Stimulated activated CD4-positive, alpha-beta T cell treated with anti-CD3 and anti-CD28 coated beads, Interleukin-2, amount 100 ng/mL, for 24 hours (primary cell): ENCODE measurements at regions not wholly inside any gene's neighbourhood (a gene's known extent, or its start where the extent isn't known, plus 50 kb on each side); places are given as distances from the start of the nearest gene placed in this dataset.

Experiments
- DNase-seq, 2 donors: peaks; one replicate each; pipeline ENCODE4 v3.0.0-alpha.2; 2020

DNA sequence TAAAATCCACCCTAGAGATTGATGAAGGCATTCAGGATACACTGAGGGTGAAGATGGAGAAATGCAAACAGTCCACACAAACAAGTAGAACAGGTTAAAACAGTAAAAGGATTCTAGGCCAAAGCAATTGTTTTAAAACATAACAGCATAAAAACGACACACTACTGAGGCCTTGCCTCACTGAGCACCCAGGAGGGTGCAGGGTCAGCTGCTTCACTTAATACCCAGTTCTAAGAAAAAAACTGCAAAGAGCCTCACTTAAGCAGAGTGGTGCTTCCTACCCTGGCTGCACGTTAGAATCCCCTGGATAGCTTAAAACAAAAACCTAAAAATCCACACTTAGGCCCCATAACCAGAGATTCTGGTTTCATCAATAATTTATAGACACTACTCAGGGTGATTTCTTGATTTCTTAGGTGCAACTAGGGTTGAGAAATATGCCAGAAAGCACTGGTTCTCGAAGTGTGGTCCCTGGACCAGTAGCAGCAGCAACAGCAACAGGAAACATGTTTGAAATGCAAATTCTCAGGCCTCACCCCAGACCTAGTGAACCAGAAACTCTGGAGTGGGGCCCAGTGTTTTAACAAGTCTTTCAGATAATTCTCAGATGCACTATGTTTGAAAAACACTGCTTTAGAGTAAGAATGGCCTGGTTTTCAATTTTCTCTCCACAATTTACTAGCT lies 279.1 kb downstream of the ZEB2 start:
- no peak for DNase-seq

DNA sequence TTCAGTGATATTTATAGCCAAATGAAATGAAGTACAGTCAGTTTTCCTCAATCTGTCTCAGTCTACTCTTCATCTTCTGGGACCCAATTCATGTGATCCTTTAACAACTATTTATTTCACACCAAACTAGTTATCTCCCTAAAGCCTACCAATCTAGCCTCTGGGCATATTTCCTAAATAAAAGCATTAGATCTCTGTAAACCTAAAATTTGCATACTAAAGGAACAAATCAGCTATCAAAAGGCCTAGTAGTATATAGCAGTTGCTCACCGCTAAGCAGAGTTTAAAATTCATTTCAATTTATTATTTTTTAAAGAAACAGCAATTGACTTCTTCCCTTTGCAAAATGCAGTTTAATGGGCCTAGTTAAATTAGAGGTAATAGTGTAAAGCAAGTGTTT lies 280.2 kb downstream of the ZEB2 start:
- DNase-seq: no peak

DNA sequence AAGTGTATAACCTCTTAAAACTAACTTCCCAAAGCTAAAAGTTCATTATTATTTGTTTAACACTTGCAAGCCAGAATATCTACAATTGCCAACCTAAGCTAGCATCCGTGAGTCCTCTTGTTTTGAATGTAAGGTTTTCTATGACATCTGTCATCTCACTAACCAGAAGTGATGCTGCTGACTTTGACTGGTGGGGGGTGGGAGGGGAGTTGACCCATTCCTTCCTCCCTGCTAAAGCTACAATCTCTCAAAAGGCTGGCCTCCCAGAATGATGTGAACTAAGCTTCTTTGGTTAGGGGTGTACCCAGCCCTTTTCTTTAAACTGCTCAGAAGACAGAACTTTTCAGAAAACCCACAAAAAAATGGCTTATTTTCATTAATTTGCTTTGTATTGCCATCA lies 280.6 kb downstream of the ZEB2 start:
- DNase-seq: no peak

DNA sequence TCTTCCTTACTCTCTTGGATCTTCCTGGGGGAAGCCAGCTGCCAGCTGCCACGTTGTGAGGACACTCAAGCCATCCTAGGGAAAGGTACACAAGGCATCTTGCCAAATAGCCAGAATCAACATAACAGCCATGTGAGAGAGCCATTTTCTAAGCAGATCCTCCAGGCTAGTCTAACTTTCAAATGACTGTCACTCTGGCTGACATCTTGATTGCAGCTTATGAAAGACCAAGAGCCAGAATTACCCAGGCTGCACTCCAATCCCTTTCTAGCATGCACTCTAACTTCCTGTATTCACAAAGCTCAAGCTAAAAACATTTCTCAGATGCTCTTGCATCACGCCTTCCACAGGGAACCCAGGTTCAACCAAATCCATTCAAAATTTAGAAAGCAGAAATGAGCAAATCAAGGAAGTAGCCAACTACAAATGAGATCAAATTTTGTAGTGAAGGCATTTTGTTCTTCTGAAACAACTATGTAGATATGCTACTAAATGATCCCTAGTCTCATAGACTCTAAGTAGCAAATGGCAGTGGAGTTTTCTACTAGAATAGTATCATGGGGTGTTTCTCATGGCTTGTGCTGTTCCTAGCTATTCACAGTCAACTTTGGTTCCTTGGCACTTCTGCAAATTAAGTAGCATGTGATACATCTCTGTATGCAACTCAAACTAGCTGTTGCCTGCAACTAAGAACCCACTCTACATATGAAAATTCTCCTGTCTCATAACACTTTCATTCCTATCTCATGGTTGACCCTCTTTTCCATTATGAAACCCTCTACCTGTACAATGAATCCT lies 281.9 kb downstream of the ZEB2 start:
- no peak for DNase-seq

DNA sequence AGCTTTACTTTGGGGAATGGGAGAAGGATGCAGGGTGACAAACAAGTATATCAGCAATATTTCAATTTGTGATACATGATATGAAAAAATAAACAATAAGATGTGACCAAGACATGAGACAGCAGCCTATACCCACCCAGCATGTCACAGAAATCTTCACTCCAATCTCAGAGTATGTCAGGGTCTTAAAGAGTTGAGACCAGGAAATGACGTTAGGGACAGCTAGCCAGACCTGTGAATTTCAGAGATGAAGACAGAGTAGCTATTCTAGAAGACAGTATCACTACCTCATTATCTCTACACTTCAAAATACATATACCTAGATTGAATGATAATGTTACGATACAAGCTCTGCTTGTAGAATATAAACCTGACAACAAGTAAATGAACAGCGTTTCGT lies 282.8 kb downstream of the ZEB2 start:
- DNase-seq: no peak

DNA sequence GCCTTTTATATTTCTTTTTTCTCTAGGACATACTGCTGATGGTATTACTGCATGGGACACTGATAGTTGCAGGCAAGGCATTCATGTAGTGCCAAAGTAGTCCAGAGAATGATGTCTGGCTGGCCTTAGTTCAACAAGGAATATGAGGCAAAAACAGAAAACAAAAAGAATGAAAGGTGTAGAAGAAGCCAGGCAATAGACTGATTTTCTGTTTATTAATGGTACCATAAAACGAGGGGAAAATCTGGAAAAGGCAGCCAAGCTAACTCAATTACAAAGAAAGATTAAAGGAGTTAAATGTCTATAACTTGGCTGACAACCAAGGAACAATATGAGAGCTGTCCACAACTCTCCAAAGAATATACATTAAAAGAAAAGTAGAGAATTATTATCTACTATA lies 284.9 kb downstream of the ZEB2 start:
- no peak for DNase-seq

DNA sequence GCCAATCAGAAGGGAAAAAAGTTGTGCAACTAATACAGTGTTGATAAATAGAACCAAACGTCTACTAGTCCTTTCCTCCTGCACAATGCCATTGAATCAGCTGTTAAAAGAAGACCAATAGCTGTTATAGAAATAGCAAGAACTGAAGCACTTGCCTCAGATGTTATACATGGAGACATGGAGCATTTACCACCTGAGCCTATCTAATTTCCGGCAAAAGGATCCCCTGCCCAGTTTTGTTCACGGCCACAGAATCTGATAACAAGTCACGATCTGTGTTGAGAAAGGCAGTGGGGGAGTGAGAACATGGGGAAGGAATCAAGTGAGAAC lies 285.4 kb downstream of the ZEB2 start:
- DNase-seq: no peak

DNA sequence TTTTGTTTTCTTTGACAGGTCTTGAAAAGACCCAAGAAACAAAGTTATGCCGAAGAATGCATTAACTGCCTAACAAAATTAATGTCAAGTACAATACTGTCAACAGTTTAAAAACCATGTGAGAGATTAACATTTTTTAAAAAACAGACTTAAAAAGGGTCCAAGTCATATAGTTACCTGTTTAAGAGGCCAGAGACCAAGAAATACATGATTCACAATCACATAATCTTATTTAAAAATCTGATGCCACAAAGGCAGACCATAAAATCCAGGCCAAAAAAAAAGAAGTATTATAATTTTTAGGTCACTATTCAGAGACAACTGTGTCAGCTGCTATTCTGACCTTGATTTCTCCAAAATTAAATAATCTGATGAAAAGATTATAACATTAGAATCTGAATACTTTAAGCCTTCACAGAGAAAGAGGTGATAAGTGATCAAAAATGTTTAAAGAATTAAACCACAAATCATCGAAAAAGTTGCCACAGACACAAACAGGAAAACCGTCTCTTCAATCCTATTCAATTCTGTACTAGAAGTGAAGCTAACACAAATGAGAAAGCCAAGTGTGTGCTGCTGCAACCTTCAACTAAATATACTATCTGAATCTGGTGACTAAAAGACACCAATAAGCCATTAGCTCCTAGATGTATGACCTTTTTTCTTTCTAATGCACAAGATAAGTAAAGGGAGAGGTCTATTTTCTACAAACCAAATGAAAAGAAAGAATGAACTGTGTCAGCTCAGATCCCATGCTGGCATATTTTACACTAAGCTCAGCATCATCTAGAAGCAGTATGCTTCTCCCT lies 286.0 kb downstream of the ZEB2 start:
- no peak for DNase-seq

DNA sequence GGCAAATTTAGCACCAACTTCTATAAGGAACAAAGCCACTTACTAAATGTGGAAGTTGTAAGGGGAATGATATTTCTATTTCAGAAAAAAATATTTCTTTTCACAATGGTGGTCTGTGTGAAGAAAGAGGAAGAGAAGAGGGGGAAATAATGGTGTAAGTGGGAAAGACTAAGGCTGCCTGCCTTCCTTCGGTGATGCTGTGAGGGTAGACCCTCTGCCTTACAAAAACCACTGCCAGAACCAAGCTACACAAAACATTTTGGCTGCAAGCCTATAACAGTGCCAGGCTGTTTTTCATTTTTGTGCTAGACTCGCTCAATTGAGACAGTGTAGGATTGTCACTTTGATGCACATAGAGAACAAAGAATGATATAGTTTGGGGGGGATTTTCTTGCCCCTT lies 286.6 kb downstream of the ZEB2 start:
- no peak for DNase-seq

DNA sequence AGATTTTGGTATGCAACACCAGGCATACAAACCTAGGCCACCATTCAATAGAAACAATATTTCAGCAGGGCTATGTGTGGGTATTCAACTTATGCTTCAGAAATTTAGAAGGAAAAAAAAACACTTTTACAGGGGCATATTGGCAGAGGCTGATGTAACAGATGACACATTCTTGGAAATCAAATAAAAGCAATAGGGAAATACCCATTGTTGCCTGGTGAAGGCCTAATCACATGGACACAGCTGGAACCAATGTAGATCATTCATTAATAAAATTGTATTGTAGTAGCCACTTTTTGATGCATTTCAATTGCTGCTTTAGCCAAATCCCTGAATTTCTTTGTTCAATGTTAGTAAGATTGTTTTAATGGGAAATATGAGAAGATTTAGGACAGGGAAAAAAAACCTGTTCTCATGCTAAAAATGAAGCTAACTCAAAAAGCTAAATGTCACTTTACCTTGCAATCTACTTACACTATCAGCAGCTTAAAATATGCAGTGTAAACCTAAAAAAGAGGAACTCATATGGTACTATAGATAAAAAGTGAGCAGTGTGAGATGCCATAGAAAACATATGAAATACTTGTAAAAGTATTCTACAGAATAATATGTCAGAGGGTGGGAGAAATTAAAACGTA lies 289.4 kb downstream of the ZEB2 start:
- no peak for DNase-seq

DNA sequence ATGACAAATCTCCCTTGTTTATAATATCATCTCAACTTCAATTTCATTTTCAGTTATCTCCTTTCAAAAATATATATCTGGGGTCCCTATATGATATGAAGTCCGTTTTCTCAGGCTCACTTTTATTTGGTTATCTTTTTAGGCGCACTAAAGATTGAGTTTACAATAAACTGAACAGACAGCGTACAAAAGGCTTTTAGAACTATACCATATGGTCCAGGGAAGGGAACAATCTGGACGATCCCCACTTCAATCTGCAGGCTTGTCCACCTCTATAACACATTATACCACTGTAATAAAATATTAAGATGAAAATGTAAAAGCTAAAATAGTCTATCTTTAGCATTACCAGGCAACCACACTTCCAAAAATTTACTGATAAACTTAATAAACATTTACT lies 289.9 kb downstream of the ZEB2 start:
- no peak for DNase-seq

DNA sequence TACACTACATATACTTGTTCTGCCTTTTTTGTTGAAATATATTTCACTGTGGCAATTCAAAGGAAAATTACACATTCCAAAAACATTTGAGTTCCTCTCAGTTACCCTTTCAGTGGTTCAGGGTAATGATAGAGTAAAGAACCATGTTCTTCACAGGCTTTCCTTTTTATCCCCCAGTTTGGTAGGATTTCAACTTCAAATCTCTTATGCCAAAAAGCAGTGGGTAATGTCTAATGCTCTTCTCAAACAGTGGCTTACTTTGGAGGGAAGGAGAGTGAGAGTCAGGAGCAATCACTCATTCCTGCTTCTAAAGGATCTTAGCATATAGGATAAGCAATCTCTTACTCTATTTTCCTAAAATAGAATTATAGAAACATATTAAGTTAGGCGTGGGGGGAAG lies 290.6 kb downstream of the ZEB2 start:
- DNase-seq: no peak

DNA sequence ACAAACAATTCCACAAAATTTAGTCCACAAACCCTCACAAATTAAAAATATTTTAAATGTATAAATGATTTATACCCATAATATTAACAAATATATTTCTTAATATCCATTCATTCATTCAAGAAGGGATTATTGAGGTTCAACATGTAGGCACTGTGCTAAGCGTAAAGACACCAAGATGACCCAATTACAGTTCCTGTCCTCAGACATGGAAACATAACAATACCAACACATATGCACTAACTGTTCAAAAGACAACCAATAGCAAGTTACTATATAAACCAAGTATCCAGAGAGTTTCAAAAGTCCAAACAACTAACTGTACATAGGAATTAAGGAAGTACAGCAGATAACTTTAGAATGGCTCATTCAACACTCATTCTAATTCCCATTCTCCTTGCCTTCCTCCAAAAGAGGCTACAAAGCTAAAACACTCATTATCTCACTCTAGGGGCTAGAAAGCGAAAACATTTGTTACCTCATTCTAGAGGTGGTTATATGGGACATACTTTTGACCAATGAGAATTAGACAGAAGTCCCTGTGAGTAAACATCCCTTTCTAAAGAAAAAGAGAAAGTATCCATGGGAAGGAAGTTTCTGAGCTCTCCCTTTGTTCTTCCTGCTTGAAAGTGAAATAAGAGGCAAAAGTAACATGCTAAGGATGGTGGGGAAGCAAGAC lies 292.4 kb downstream of the ZEB2 start:
- DNase-seq: no peak

DNA sequence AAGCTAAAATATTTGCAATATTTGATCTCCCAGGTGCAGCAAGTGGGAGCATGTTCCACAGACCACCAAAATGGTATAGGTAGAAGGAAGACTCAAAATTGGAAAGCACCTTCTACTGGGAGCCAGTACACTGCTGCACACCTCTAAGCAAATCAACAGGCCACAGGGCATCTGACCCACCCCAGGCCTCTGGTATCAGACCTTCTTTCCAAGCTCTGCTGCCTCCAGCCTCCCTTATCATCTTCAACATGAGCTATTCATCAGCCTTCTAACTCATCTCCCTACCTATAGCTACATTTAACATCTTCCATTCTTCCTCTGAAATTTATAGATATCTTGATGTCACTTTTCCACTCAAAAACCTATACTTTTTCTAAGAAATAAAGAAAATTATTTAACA lies 294.8 kb downstream of the ZEB2 start:
- DNase-seq: no peak

DNA sequence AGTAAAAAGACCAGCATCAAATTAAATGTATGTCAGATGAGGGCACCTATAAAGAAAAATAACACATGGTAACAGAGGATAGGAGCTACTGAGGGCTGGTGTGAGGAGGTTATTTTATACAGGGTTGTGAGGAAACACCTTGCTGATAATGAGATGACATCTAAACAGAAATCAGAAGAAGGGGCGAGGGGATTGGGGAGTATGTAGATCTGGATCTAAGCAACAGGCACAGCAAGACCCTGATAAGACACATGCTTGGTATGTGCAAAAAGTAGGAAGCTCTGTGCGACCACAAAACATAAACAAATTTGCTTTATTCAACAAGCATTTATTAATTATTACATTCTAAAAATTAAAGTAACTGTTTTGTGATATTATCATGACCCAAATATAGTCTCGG lies 295.4 kb downstream of the ZEB2 start:
- no peak for DNase-seq

DNA sequence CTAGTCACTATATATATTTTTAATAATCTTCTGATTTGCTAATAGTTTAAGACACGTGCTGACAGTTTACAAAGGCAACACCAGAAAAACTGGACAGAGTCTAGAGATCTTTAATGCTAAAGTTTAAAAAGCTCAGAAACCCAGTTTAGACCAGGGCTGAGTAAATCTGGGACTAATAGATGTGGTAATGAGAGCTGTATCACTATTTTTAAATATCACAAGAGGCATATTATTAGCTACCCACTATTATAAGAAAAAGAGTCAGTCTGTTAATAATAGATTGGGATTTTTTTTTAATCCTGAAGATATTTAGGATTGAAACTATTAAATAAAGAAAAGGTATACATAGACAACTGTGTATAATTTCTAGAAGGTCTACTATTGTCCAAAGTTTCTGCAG lies 299.9 kb downstream of the ZEB2 start:
- no peak for DNase-seq

DNA sequence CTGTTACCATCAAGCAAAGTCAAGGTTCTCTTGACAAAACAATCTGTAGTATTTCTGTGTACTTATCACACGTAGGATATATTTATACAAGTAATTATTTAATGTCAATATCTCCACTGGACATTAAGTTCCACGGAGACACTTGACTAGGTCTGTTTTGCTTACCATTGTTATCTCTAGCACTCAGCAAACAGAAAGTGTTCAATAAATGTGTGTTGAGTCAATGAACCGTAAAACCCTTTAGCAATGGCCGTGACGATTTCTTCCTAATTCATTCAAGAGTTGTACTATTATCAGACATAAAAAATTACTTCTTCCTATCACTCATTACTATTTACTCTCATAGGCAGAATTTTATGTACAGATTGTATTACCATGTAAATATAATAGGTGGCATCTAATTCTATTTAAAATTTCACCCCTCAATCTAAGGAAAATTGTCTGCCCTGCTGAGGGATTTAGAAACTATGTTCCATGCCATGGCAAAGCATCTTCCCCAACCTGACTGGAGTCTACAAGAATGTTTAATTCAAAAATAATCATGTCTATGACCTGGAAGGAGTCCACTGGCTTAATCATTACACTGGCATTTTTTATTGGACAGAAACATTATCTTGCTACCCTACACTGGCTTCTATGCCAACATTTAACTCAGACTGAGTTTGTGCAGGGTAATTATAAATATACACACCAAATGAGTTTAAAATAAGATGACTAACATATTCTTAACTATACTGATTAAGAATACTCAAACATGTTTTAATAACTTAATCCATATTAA lies 301.9 kb downstream of the ZEB2 start:
- no peak for DNase-seq

DNA sequence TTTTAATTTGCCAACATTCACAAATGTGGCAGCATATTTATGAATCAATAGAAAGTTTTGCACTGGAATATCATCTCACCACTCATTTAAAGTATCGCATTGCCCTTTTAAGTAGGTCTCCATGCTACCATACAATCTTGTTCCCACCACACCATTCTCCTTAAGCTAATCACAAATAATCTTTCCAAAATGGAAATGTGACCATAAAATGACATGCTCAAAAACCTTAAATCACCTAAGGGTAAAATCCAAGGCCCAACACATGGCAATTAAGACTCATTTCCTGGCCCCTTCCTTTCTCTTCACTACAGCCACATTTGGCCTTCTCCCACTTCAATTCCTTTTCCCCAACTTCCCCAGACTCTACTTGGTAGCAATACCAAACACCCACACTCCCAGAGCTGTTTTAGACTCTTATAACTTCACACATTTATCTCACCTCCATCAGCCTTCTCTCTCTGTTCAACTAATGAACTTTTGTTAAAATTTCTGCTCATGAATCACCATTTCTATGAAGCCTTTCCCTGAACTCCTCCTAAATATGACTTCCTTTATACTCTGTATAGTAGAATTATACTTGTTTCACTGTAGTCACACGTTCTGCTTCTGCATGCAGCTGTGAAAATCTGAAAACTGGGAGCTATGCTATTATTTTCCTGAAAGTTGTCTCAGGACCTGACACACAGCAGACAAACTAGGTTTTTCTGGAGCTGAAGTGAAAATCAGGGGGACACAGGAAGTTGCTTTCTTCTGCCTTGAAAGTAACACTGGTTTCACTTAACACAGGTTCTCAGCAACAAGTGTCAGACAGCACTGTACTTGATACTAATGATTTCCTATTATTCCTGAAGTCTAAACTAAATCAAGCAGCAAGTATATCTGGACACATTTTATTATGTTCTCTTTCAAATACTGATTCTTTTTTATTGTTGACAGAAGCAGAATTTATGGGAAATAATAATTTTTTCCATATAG lies 303.9 kb downstream of the ZEB2 start:
- DNase-seq: no peak

DNA sequence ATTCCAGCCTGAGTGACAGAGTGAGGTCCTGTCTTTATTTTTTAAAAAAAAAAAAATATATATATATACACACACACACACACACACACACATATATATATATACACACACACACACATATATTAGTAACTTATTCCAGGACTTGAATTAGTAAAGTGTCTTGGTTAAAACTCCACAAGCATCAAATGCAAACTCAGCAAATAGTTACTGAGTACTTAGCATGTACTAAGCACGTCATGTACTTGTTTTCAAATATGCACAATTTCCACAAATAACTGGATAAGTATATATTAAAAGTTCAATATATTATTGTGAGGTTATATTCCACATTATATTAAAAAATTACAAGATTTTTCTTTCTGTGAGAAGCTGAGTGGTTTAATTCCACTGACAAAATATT lies 304.7 kb downstream of the ZEB2 start:
- no peak for DNase-seq

DNA sequence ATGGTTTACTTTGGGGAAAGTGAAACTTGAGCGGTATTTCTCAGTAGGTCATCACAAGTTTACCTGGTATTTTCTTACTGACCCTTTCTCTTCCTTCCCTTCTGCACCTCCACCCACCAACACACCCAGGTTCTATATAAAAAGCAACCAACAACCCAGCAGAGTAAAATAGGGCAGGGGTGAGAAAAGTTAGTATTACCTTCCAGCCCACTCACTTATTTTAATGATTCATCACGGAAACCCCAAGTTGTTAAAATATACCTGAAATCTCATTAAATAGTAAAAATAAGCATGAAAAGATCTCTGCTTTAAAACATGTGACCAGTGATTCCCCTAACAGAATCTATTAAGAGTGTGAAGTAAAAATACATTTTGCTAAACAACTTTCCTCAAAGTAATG lies 306.1 kb downstream of the ZEB2 start:
- DNase-seq: no peak

DNA sequence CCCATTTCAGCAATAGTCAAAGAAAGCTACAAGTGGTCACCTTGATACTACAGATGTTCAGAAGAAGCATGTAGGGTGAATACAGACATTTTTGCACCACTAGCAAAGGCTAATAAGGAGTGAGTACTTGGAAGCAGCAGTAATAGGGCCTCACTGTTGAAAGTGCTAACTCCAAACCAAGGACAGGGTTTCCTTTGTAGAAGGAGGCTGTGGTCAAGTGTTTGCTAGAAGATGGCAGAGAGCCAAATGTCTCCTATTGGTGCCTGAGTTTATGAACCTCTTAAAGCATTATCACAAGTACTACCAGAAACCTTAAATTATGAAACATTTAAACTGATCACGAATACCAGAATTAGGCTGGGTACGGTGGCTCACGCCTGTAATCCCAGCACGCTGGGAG lies 308.1 kb downstream of the ZEB2 start:
- no peak for DNase-seq
